Lung (tissue), 9 donors: ENCODE measurements at regions not wholly inside any gene's neighbourhood (a gene's known extent, or its start where the extent isn't known, plus 50 kb on each side); places are given as distances from the start of the nearest gene placed in this dataset.
A peak's percentile ranks its signal among the peaks of the same experiment; 100 is the strongest.
"Not testable (repeated sequence)": the region's sequence is repeated elsewhere in the genome, so short reads cannot be mapped to it uniquely, and the experiment has no call there.

Experiments used
- ATAC-seq: fragments of 200-7000 bp; cut with Tn5 transposase; one replicate; pipeline ENCODE4 v1.9.1; 2020; ENCODE audit warnings: moderate number of reproducible peaks; ENCODE audit not compliant: insufficient read depth, low FRiP score
- DNase-seq, 3 donors: peaks; one replicate each; pipeline ENCODE4 v3.0.0-alpha.2; 2013 to 2017
- H3K27ac ChIP-seq, 2 donors: one replicate each; pipeline ENCODE4 v1.5.1; 2013; ENCODE audit warnings: mild to moderate bottlenecking in 2 of 2, moderate library complexity in 2 of 2, control low read depth in 1 of 2, inconsistent platforms in 1 of 2, low read depth in 1 of 2, low read length in 1 of 2
- H3K27me3 ChIP-seq, 3 donors: one replicate each; pipeline ENCODE4 v1.5.1; 2013; ENCODE audit warnings: low read length in 2 of 3; ENCODE audit not compliant: control insufficient read depth in 3 of 3, insufficient read depth in 3 of 3
- H3K36me3 ChIP-seq, 4 donors: one replicate each; pipeline ENCODE4 v1.5.1; 2013; ENCODE audit warnings: low read length in 4 of 4, mild to moderate bottlenecking in 1 of 4, moderate library complexity in 1 of 4; ENCODE audit not compliant: control insufficient read depth in 4 of 4, insufficient read depth in 4 of 4
- H3K4me1 ChIP-seq, 5 donors: one replicate each; pipeline ENCODE4 v1.5.1; 2013; ENCODE audit warnings: low read length in 5 of 5, mild to moderate bottlenecking in 2 of 5, moderate library complexity in 1 of 5; ENCODE audit not compliant: control insufficient read depth in 5 of 5, insufficient read depth in 5 of 5
- H3K4me3 ChIP-seq: one replicate; pipeline ENCODE4 v1.5.1; 2013; ENCODE audit warnings: mild to moderate bottlenecking, control low read depth, moderate library complexity
- H3K9ac ChIP-seq, 2 donors: one replicate each; pipeline ENCODE4 v1.5.1; 2013; ENCODE audit warnings: low read length in 2 of 2, control low read depth in 1 of 2; ENCODE audit not compliant: insufficient read depth in 1 of 2
- H3K9me3 ChIP-seq, 4 donors: one replicate each; pipeline ENCODE4 v1.5.1; 2013; ENCODE audit warnings: low read length in 3 of 4, mild to moderate bottlenecking in 1 of 4, moderate library complexity in 1 of 4; ENCODE audit not compliant: control insufficient read depth in 4 of 4, insufficient read depth in 3 of 4
- WGBS, 2 donors: extraction: QIAGEN DNeasy Blood & Tissue Kit; methylation state at CpG; one replicate each; pipeline ENCODE4 v1.1.7; 2013; 5-methylcytosine and 5-hydroxymethylcytosine counted together
- donor health status: Bipolar disorder and iron deficiency.
- donor health status: healthy.
- donor health status: DM: yes; HTN: yes; CAD: no.

DNA sequence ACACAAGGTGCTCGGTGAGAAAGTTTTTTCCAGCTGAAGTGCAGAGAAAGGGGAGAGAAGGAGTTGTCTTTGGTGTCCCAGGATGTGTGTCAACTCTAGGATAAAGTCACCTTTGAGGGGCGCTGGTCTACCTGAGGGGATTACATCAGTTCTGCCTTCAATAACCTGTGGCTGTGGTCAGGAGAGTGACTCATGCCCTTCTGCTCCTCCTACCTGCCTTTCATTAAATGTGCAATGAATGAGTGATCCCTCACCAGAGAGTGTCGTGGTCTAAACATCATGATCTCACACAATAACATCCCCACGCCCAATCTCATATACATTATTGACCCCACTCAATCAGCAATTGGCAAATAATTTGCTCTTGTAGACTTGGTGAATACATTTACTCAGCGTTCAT, 83.4 kb downstream of the OR4M2 start:
- H3K27me3 ChIP-seq, H3K9me3 ChIP-seq, H3K4me1 ChIP-seq, H3K36me3 ChIP-seq, DNase-seq, H3K4me3 ChIP-seq, ATAC-seq, H3K27ac ChIP-seq, H3K9ac ChIP-seq: not testable (repeated sequence)
- WGBS, 2 donors = no CpG with 5 or more reads among the region's 5 CpGs

DNA sequence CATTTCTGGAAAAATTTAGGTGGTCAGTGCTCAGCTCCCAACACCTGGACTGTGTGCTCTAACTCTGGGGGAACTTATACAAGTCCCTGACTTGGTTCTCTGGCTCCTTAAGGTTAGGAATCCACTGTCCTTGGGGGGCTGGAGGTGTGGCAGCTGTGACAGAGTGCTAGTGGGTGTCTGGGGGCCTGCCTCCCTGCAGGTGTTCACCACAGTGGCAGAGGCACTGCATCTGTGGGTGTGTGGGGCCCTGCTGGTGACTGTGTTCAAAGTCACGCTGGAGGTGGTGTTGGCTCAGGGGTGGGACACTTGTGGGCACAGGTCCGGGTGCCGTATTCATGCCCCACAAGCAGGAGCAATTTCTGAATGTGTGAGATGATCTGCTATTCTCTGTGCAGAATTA, 87.2 kb downstream of the OR4M2 start:
- H3K27me3 ChIP-seq, H3K36me3 ChIP-seq, H3K27ac ChIP-seq, H3K4me3 ChIP-seq, DNase-seq, H3K4me1 ChIP-seq, H3K9me3 ChIP-seq, ATAC-seq, H3K9ac ChIP-seq: not testable (repeated sequence)
- WGBS, 2 donors = no CpG with 5 or more reads among the region's 3 CpGs

DNA sequence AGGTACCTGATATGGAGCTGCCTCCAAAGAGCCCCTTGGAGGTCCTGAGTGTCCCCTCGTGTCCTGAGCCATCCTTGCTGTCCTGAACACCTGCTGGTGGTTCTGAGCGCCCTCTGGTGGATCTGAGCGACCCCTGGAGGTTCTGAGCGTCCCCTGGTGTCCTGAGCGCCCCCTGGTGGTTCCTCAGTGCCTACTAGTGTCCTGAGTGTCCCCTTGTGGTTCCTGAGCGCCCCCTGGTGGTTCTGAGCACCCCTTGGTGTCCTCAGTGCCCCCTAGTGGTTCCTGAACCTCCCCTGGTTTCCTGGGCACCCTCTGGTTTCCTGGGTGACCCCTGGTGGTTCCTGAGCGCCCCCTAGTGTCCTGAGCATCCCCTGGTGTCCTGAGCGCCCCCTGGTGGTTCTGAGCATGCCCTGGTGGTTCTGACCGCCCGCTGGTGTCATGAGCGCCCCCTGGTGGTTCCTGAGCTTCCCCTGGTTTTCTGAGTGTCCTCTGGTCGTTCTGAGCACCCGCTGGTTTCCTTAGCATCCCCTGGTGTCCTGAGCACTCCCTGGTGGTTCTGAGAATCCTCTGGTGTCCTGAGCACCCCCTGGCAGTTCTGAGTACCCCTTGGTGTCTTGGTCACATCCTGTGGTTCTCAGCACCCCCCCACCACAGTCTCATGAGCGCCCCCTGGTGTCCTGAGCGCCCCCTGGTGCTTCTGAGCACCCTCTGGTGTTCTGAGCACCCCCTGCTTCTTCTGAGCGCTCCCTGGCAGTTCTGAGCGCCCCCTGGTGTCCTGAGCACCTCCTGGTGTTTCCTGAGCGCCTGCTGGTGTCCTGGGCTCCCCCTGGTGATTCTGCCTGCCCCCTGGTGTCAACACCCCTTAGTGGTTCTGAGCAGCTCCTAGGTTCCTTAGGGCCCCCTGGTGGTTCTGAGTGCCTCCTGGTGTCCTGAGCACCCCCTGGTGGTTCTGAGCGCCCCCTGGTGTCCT, 93.0 kb downstream of the OR4M2 start:
- ATAC-seq = peak; percentile 81
- no CpG with 5 or more reads among the region's 19 CpGs for WGBS, 2 donors
- not testable (repeated sequence) for H3K27ac ChIP-seq

DNA sequence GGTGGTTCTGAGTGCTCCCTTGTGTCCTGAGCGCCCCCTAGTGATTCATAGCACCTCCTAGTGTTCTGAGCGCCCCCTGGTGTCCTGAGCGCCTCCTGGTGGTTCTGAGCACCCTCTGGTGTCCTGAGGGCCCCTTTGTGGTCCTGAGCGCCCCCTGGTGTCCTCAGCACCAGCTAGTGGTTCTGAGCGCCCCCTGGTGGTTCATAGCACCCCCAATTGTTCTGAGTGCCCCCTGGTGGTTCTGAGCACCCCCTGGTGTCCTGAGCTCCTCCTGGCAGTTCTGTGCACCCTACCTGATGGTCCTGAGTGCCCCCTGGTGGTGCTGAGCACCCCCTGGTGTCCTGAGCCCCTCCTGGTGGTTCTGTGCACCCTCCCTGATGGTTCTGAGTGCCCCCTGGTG, 93.8 kb downstream of the OR4M2 start:
- ATAC-seq = not testable (repeated sequence)

More for the DNA sequence above, 93.0 kb downstream of the OR4M2 start:
- not testable (repeated sequence) for H3K4me1 ChIP-seq, H3K4me3 ChIP-seq, H3K36me3 ChIP-seq, H3K9ac ChIP-seq, H3K27me3 ChIP-seq, DNase-seq, H3K9me3 ChIP-seq

DNA sequence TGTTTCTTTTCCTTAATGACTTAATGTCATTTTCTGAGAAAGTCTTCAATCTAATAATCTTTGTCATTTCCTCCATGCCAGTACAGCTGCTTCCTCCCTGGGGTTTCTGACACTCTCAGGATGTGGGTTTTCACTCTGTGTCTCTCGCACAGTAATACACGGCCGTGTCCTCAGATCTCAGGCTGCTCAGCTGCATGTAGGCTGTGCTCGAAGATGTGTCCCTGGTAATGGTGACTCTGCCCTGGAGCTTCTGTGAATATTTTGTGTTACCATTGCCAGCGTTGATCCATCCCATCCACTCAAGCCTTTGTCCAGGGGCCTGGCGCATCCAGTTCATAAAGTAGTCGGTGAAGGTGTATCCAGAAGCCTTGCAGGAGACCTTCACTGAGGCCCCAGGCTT, 97.6 kb downstream of the OR4M2 start:
- not testable (repeated sequence) for H3K27me3 ChIP-seq, H3K9me3 ChIP-seq, H3K36me3 ChIP-seq, H3K4me1 ChIP-seq, DNase-seq, H3K4me3 ChIP-seq, H3K9ac ChIP-seq, ATAC-seq, H3K27ac ChIP-seq
- WGBS, 2 donors = no CpG with 5 or more reads among the region's 7 CpGs

More for the DNA sequence above, 93.8 kb downstream of the OR4M2 start:
- H3K9ac ChIP-seq, H3K27ac ChIP-seq, DNase-seq, H3K4me3 ChIP-seq, H3K36me3 ChIP-seq, H3K9me3 ChIP-seq, H3K4me1 ChIP-seq, H3K27me3 ChIP-seq: not testable (repeated sequence)
- WGBS, 2 donors = no CpG with 5 or more reads among the region's 5 CpGs

DNA sequence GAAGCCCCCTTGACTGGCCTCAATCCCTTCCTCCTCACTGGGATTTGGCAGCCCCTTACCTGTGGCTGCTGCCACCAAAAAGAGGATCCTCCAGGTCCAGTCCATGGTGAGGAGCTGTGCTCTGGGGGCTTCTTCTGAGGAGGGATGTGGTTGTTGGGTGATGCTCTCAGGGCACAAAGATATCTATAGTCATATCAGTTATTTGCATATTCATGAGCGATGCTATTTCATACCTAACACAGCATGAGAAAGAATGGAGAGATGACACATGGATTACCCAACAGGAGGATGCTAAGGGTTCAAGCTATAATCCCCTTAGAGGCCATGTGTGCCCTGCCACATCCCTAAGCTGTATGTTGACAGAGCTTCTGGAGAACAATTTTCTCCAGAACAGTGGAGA, 98.1 kb downstream of the OR4M2 start:
- not testable (repeated sequence) for ATAC-seq, DNase-seq
- WGBS, 2 donors = no CpG with 5 or more reads among the region's 1 CpG

DNA sequence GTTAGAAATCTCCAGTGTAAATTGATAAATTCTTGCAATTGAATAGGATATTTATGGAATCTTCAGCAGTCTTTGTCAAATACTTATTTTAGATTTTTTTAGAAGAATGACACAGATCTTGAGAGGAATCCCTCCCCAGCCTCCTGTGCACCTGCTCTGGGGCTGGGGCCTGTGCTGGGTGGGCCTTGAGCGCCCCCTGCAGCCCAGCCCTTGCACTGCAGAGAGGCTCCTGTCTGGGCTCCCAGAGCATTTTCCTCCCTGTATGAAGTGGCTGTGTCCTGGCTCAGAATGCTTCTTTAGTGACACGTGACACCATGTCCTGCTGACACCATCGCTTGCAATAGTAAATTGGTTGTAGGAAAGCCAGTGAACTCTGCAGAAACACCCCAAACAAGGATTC, 98.7 kb downstream of the OR4M2 start:
- ATAC-seq, H3K27me3 ChIP-seq, DNase-seq, H3K36me3 ChIP-seq, H3K27ac ChIP-seq, H3K9ac ChIP-seq, H3K9me3 ChIP-seq, H3K4me3 ChIP-seq, H3K4me1 ChIP-seq: not testable (repeated sequence)
- WGBS, 2 donors = no CpG with 5 or more reads among the region's 3 CpGs

More for the DNA sequence above, 98.1 kb downstream of the OR4M2 start:
- not testable (repeated sequence) for H3K27ac ChIP-seq, H3K4me1 ChIP-seq, H3K27me3 ChIP-seq, H3K9me3 ChIP-seq, H3K4me3 ChIP-seq, H3K9ac ChIP-seq, H3K36me3 ChIP-seq

DNA sequence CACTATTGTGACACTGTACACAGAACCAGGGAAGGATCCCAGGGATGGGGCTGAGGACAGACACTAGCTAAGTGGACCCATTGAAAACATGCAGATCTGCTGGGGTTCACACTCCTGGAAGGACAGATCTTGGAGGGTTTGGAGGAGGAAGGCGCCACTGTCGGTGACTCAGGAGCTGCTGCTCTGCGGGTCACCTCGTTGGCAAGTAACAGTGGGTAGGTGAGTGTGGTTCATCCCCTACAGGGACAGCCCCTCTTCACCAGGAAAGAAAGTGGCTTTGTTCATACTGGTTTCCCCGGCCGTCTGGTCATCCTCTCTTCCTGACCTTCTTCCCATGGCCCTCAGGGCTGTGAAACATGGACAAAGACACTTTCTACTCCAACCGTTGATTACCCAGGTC, 100.3 kb downstream of the OR4M2 start:
- no CpG with 5 or more reads among the region's 7 CpGs for WGBS, 2 donors
- not testable (repeated sequence) for H3K27ac ChIP-seq, H3K4me1 ChIP-seq, DNase-seq, ATAC-seq, H3K27me3 ChIP-seq, H3K9ac ChIP-seq, H3K4me3 ChIP-seq, H3K9me3 ChIP-seq, H3K36me3 ChIP-seq
